HEK293 (cell line): ENCODE measurements at regions not wholly inside any gene's neighbourhood (a gene's known extent, or its start where the extent isn't known, plus 50 kb on each side); places are given as distances from the start of the nearest gene placed in this dataset.

ENCODE experiments used
- CTCF ChIP-seq: fragments of 450-650 bp; formaldehyde crosslinking; IDR thresholded peaks from 2 replicates; pipeline ENCODE4 v1.5.1; 2016; ENCODE audit warnings: missing biosample characterization, missing genetic modification characterization
- HIC1 ChIP-seq: fragments of 450-650 bp; formaldehyde crosslinking; IDR thresholded peaks from 2 replicates; pipeline ENCODE4 v1.5.1; 2016; ENCODE audit warnings: missing biosample characterization, missing genetic modification characterization
- SALL2 ChIP-seq: fragments of 450-650 bp; formaldehyde crosslinking; IDR thresholded peaks from 2 replicates; pipeline ENCODE4 v1.5.0; 2017; ENCODE audit warnings: missing biosample characterization, mild to moderate bottlenecking, missing genetic modification characterization, borderline replicate concordance
- YY1 ChIP-seq: fragments of 450-650 bp; formaldehyde crosslinking; IDR thresholded peaks from 2 replicates; pipeline ENCODE4 v1.5.1; 2018; ENCODE audit warnings: missing biosample characterization, missing genetic modification characterization
- ZNF148 ChIP-seq: fragments of 450-650 bp; formaldehyde crosslinking; IDR thresholded peaks from 2 replicates; pipeline ENCODE4 v1.5.0; 2017; ENCODE audit warnings: missing biosample characterization, missing genetic modification characterization, borderline replicate concordance
- ZNF391 ChIP-seq: fragments of 450-650 bp; formaldehyde crosslinking; IDR thresholded peaks from 2 replicates; pipeline ENCODE4 v1.5.1; 2016; ENCODE audit warnings: low read depth, missing biosample characterization, missing genetic modification characterization, borderline replicate concordance
- ZNF394 ChIP-seq: fragments of 450-650 bp; formaldehyde crosslinking; IDR thresholded peaks from 2 replicates; pipeline ENCODE4 v1.5.1; 2016; ENCODE audit warnings: missing biosample characterization, missing genetic modification characterization, mild to moderate bottlenecking, moderate library complexity, borderline replicate concordance
- ZNF510 ChIP-seq: fragments of 450-650 bp; formaldehyde crosslinking; IDR thresholded peaks from 2 replicates; pipeline ENCODE4 v1.5.1; 2018; ENCODE audit warnings: mild to moderate bottlenecking, missing genetic modification characterization, missing biosample characterization; ENCODE audit not compliant: insufficient replicate concordance
- ZNF529 ChIP-seq: fragments of 450-650 bp; formaldehyde crosslinking; IDR thresholded peaks from 2 replicates; pipeline ENCODE4 v1.5.1; 2017; ENCODE audit warnings: missing genetic modification characterization, missing biosample characterization; ENCODE audit not compliant: insufficient replicate concordance
- ZNF701 ChIP-seq: fragments of 450-650 bp; formaldehyde crosslinking; IDR thresholded peaks from 2 replicates; pipeline ENCODE4 v1.5.1; 2016; ENCODE audit warnings: missing biosample characterization, missing genetic modification characterization
- ZNF747 ChIP-seq: fragments of 450-650 bp; formaldehyde crosslinking; IDR thresholded peaks from 2 replicates; pipeline ENCODE4 v1.5.1; 2016; ENCODE audit warnings: missing biosample characterization, missing genetic modification characterization

- no peak for TF ChIP-seq ZNF529
- no peak for TF ChIP-seq CTCF (tag by site-specific recombination)
- TF ChIP-seq YY1, result no peak
- TF ChIP-seq HIC1 (tag by site-specific recombination), result no peak
- no peak for TF ChIP-seq SALL2 (tag by site-specific recombination)
- TF ChIP-seq ZNF701 (tag by site-specific recombination), result no peak
- no peak for TF ChIP-seq ZNF747 (tag by site-specific recombination)
- TF ChIP-seq ZNF394 (tag by site-specific recombination), result no peak
- no peak for TF ChIP-seq ZNF391
- no peak for TF ChIP-seq ZNF148 (tag by site-specific recombination)
- no peak for TF ChIP-seq ZNF510 (tag by site-specific recombination)
These were observed 102.5 kb upstream of the CDH5 start for GRCh38 chr16:66263973-66264310.
